HG02884 (cell line): ENCODE measurements at regions not wholly inside any gene's neighbourhood (a gene's known extent, or its start where the extent isn't known, plus 50 kb on each side); places are given as distances from the start of the nearest gene placed in this dataset.
"Not testable (repeated sequence)": the region's sequence is repeated elsewhere in the genome, so short reads cannot be mapped to it uniquely, and the experiment has no call there.

Experiments used
- ATAC-seq: cut with Tn5 transposase; IDR thresholded peaks from one replicate; pipeline ENCODE4 v1.9.1; 2021; ENCODE audit warnings: mild to moderate bottlenecking, moderate library complexity; ENCODE audit not compliant: unreplicated experiment

GRCh38 chr6:11486959-11487358 lies 50.6 kb upstream of the TMEM170B start:
- ATAC-seq, result no peak

DNA sequence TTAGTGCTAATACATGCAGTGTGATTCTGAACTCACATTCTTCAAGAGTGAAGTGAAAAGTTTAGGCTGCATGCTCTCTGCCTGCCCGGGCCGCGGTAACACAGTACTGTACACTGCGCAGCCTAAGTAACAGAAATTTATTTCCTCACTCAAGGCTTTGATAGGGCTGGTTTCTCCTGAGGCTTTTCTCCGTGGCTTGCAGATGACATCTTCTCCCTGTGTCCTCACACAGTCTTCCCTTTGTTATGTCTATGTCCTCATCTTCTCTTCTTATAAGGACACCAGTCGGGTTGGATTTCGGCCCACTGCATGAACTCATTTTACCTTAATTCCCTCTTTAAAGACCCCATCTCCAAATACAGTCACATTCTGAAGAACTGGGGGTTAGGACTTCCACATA lies 51.1 kb upstream of the TMEM170B start:
- ATAC-seq, result no peak

DNA sequence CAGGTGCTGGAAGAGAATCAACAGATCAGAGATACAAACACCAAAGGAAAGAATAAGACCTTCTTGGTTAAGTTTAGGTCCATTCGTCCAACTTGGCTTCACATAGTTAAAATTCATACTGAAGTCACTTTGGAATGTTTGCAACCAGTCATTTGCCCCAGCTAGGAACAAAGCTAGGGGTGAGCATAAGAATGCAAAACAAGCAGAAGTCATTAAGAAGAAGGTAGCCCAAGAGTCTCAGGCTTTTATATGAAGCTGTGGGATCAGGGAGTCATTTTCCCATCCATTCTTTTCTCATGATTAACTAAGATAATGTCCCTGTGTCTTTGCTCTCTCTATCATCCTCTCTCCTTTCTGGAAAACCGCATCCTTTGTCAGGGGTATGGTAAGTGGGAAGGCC lies 51.5 kb upstream of the TMEM170B start:
- no peak for ATAC-seq

- no peak for ATAC-seq
Observed at GRCh38 chr6:11485271-11485670, 52.3 kb upstream of the TMEM170B start.

- ATAC-seq, result no peak
Observed at GRCh38 chr6:11484441-11484840, 53.1 kb upstream of the TMEM170B start.

- no peak for ATAC-seq
Observed at GRCh38 chr6:11482616-11483015, 54.9 kb upstream of the TMEM170B start.

- no peak for ATAC-seq
Observed at GRCh38 chr6:11480541-11480940, 57.0 kb upstream of the TMEM170B start.

- ATAC-seq, result no peak
Observed at GRCh38 chr6:11479296-11479695, 58.3 kb upstream of the TMEM170B start.

DNA sequence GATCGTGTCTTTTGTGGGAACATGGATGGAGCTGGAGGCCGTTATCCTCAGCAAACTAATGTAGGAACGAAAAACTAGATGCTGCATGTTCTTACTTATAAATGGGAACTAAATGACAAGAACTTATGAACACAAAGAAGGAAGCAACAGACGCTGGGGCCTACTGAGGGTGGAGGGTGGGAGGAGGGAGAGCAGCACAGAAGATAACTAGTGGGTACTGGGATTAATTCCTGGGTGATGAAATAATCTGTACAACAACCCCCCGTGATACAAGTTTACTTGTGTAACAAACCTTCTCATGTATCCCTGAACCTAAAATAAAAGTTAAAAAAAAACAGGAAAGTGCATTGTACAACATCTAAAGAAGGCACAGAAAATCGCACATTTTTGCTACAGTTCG lies 59.0 kb upstream of the TMEM170B start:
- ATAC-seq, result no peak

GRCh38 chr6:11475016-11475415 lies 62.5 kb upstream of the TMEM170B start:
- no peak for ATAC-seq

DNA sequence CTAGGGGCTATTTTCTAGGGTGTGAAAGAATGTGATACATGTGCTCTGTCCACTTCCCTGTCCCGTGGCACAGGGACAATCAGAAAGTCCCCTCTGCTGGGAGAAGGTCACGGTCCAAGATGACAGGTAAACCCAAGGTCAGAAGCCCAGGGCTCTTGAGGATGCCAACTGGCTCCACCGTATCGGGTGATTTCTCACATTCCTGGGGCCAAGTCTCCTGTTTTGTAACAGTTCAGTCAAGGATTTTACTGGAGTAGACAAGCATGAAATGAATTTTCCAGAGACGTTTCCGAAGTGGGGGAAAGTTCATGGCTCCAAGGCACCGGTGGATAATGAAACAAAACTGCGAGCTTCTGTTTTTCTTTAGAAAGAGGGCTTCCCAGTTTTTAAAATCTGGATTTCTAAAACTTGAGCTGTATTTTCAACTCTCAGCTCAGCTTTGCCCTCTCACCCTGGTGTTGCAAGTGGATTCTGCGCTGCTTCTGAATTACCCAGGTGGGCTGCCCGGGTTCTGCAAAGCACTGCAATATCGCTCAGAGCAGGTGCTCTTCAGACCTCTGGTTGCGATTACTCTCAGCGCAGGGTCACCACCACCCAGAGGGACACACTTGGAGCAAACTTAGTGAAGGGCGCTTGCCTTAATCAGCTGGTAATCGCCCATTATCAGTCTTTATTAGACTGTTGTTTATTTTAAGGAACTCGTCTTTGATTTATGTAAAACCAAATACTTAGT lies 64.4 kb upstream of the TMEM170B start:
- no peak for ATAC-seq

DNA sequence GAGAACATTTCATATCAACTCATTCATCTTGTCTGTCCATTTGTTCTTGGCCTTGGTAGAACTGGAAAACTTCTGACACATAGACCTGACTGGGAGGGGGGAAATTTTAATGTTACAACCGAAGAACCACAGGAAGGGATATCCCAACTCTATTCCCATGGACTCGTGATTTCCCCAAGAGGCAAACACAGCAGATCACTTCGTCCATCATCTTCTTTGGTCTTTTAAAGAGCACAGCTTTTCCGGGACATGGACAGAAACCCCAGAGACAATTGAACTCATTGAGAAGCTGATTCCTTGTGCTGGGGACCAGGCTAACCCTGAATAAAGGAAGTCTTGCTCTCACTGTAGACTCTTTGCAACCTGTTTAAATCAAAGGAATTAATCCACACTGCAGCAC lies 66.3 kb upstream of the TMEM170B start:
- ATAC-seq, result no peak

DNA sequence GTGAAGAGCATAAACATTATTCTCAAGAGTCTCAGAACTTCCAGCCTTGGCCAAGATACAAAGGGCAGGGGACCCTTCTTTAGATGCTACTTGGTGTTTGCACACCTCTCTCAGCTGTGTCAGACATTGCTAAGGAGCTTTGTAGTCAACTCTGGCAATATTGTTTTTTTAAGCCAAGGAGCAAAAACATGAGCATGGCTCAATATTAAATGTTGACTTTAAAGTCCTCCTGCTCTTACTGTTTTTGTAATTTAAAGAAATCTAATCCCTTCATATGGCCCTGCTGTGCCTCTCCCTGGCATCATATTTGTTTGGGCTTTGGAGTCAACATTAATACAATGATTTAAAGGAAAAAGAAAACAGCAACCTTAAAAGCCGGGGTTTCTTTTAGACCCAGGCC lies 67.9 kb upstream of the TMEM170B start:
- ATAC-seq, result no peak

DNA sequence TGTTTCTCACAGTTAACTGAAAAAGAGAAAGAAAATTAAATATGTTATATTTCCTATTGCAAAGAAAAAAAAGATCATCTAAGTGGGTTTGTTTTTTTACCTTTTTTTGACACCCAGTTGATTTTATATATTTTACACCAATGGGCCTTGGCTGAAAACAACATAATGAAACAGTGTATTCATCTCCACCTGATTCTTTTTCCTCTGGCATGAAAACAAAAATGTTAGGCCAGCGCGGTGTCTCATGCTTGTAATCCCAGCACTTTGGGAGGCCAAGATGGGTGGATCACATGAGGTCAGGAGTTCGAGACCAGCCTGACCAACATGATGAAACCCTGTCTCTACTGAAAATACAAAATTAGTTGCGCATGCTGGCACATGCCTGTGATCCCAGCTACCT lies 69.3 kb upstream of the TMEM170B start:
- not testable (repeated sequence) for ATAC-seq

DNA sequence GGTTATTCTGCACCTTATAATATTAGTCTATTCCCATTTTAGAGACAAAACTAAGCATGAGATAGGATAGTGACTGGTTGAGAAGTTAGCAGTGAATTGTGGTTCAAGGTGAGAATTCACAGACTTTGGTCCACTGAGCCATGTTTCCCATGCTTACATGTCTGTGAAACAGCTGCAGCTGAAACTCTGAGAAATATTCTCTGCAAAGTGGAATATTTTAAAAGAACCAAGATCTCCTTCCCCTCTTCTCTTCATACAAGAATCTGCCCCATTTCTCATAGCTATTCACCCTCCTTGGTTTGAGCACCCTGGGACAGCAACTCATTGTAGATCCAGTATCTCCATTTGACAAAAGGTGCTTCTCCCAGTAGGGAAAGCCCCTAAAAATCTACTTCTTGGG lies 70.2 kb upstream of the TMEM170B start:
- no peak for ATAC-seq

DNA sequence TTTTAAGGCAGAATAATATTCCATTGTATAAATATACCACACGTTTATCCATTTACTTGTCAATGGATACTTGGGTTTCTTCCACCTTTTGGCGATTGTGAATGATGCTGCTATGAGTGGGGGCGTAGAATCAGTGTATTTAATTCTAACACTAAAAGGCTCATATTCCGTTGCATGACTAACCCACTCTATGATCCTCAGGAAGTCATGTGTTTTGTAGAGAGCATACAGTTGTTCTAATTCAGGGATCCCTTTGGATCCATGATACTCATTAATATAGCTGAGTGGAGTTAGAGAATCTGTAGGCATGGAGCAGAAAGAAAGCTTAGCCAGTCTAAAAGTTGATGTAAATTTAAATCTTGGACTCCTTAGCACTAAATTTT lies 74.2 kb upstream of the TMEM170B start:
- ATAC-seq, result no peak

- ATAC-seq, result no peak
Observed at GRCh38 chr6:11462742-11463397, 74.7 kb upstream of the TMEM170B start.

GRCh38 chr6:11460837-11461661 lies 76.5 kb upstream of the TMEM170B start:
- peak; percentile 66 for ATAC-seq

GRCh38 chr6:11460001-11460668 lies 77.4 kb upstream of the TMEM170B start:
- ATAC-seq, result peak; percentile 41

DNA sequence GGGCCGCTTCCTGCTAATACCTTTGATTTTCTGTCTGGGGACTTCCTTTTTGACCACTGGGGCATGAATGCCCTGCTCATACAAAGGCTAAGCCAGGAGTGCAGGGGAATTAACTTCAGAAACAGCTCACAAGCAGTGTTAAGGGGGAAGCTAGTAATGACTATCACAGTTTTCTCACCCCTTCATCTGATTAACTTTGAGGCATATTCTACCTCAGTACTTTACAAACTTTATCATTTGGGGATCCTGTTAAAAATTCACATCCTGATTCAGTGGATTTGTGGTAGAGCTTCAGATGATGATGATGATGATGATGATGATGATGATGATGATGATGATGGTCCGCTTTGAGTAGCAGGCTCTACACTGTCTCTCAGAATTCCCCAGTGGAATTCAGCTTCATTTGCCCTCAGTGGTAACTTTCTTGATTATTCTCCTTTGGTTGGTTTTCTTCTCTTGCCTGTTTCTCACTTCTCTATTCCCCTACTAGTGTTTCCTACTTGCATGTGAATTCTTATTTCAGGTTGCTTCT lies 78.4 kb upstream of the TMEM170B start:
- peak; percentile 66 for ATAC-seq

DNA sequence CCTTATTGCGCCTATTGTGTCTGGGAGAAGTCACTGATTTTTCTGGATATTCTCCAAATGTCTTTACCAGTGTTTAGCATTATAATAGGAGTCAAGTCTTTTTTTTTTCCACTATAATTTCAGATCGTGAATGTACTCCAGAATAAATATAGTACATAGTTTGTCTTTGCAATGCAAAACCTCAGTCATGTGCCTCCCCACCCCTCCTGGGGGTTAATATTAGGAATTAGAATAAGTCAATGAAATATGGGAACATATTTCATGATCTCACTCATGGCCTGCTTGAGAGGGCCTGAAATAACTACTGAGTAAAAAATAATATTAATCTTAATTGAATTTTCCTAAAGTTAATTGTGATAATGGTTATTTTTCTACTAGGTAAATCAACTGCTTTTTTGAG lies 79.0 kb upstream of the TMEM170B start:
- ATAC-seq, result no peak
